Small intestine (tissue), 7 donors: ENCODE measurements at regions not wholly inside any gene's neighbourhood (a gene's known extent, or its start where the extent isn't known, plus 50 kb on each side); places are given as distances from the start of the nearest gene placed in this dataset.
A peak's percentile ranks its signal among the peaks of the same experiment; 100 is the strongest.
"Not testable (repeated sequence)": the region's sequence is repeated elsewhere in the genome, so short reads cannot be mapped to it uniquely, and the experiment has no call there.

ENCODE experiments used
- DNase-seq, 2 donors: peaks; one replicate each; pipeline versions ENCODE4 v3.0.0 to v3.0.0-alpha.2; 2013
- FAIRE-seq: peaks from 2 replicates; lab custom pipeline; 2012; peaks lifted over from hg19 to GRCh38; lab: Jason Lieb, UNC
- H3K27ac ChIP-seq, 3 donors: one replicate each; pipeline ENCODE4 v1.5.1; 2013; ENCODE audit warnings: low read length in 2 of 3, mild to moderate bottlenecking in 2 of 3, control low read depth in 1 of 3, inconsistent platforms in 1 of 3, low read depth in 1 of 3, moderate library complexity in 1 of 3
- H3K27me3 ChIP-seq, 3 donors: one replicate each; pipeline ENCODE4 v1.6.1; 2013; ENCODE audit warnings: low read length in 3 of 3, inconsistent platforms in 1 of 3; ENCODE audit not compliant: control insufficient read depth in 3 of 3, insufficient read depth in 3 of 3
- H3K36me3 ChIP-seq, 3 donors: one replicate each; pipeline ENCODE4 v1.6.1; 2013; ENCODE audit warnings: low read length in 3 of 3, inconsistent platforms in 1 of 3, low read depth in 1 of 3, mild to moderate bottlenecking in 1 of 3, moderate library complexity in 1 of 3; ENCODE audit not compliant: control insufficient read depth in 3 of 3, insufficient read depth in 2 of 3
- H3K4me1 ChIP-seq, 3 donors: one replicate each; pipeline ENCODE4 v1.6.1; 2013; ENCODE audit warnings: low read length in 2 of 3, inconsistent platforms in 1 of 3, low read depth in 1 of 3, mild to moderate bottlenecking in 1 of 3, moderate library complexity in 1 of 3; ENCODE audit not compliant: control insufficient read depth in 3 of 3, insufficient read depth in 2 of 3
- H3K4me3 ChIP-seq, 3 donors: one replicate each; pipeline ENCODE4 v1.5.1; 2013; ENCODE audit warnings: low read length in 3 of 3, control low read depth in 1 of 3, inconsistent platforms in 1 of 3, low read depth in 1 of 3, mild to moderate bottlenecking in 1 of 3, moderate library complexity in 1 of 3
- H3K9me3 ChIP-seq, 2 donors: one replicate each; pipeline ENCODE4 v1.6.1; 2013; ENCODE audit warnings: low read depth in 1 of 2, low read length in 1 of 2; ENCODE audit not compliant: control insufficient read depth in 2 of 2, insufficient read depth in 1 of 2
- WGBS, 3 donors: extraction: QIAGEN DNeasy Blood & Tissue Kit; methylation state at CpG; one replicate each; pipeline ENCODE4 v1.1.7; 2013; 5-methylcytosine and 5-hydroxymethylcytosine counted together
- donor health status: healthy with polysubstance abuse.
- donor health status: control.
- donor health status: control.
- donor health status: Bipolar disorder and iron deficiency.
- donor health status: healthy.

- H3K4me1 ChIP-seq, FAIRE-seq, H3K4me3 ChIP-seq, H3K9me3 ChIP-seq, H3K27me3 ChIP-seq, DNase-seq, H3K36me3 ChIP-seq, H3K27ac ChIP-seq: not testable (repeated sequence)
- WGBS, 3 donors = 78 to 80% (median 79%) methylated on average over 15 to 20 of the region's 20 CpGs
Observed at GRCh38 chr20:47977017-47977788, 191.9 kb upstream of the SULF2 start.

GRCh38 chr20:47974234-47974878, 189.1 kb upstream of the SULF2 start:
- Histone ChIP-seq H3K4me3 (no peak overlapping the region), H3K4me1 (no peaks in the 10 kb centered on the region), H3K27me3 (peaks cover 0 to 2% (median 0%) of the 10 kb centered on the region in 3 donors), H3K36me3 (no peaks in the 10 kb centered on the region), H3K9me3 (no peaks in the 10 kb centered on the region), H3K27ac (no peak overlapping the region)
- WGBS, 3 donors = 74 to 86% (median 78%) methylated on average over 8 of the region's 8 CpGs
- DNase-seq (no peak), FAIRE-seq (no peak)

- no peaks in the 10 kb centered on the region for H3K9me3 ChIP-seq
- no peak overlapping the region for H3K4me3 ChIP-seq
- peak in 1 of 2 donors; percentile 32 for DNase-seq
- H3K27ac ChIP-seq = peak overlapping the region in 1 of 3 donors; percentile 58
- no peak for FAIRE-seq
- H3K4me1 ChIP-seq = no peaks in the 10 kb centered on the region
- H3K27me3 ChIP-seq = peaks cover 0 to 2% (median 0%) of the 10 kb centered on the region in 3 donors
- H3K36me3 ChIP-seq = no peaks in the 10 kb centered on the region
- WGBS, 3 donors = 48 to 63% (median 56%) methylated on average over 26 of the region's 26 CpGs
Observed at GRCh38 chr20:47973519-47974233, 188.4 kb upstream of the SULF2 start.

- H3K36me3 ChIP-seq = no peaks in the 10 kb centered on the region
- H3K27me3 ChIP-seq = peaks cover 0 to 2% (median 0%) of the 10 kb centered on the region in 3 donors
- no peak for DNase-seq
- no peak overlapping the region for H3K27ac ChIP-seq
- 77 to 80% (median 79%) methylated on average over 17 of the region's 17 CpGs for WGBS, 3 donors
- H3K4me3 ChIP-seq = no peak overlapping the region
- no peaks in the 10 kb centered on the region for H3K4me1 ChIP-seq
- FAIRE-seq = no peak
- H3K9me3 ChIP-seq = no peaks in the 10 kb centered on the region
Observed at GRCh38 chr20:47972916-47973309, 187.6 kb upstream of the SULF2 start.

- H3K4me3 ChIP-seq, H3K36me3 ChIP-seq, FAIRE-seq, H3K9me3 ChIP-seq, H3K27me3 ChIP-seq, H3K4me1 ChIP-seq: not testable (repeated sequence)
- DNase-seq = peak; percentile 3 to 27
- H3K27ac ChIP-seq = peak overlapping the region in 1 of 3 donors; percentile 46
- WGBS, 3 donors = 38 to 41% (median 38%) methylated on average over 26 of the region's 26 CpGs
Observed at GRCh38 chr20:47972297-47972915, 187.1 kb upstream of the SULF2 start.

- H3K36me3 ChIP-seq = no peaks in the 10 kb centered on the region
- peaks cover 0 to 2% (median 0%) of the 10 kb centered on the region in 3 donors for H3K27me3 ChIP-seq
- no peak for DNase-seq
- FAIRE-seq = no peak
- H3K4me1 ChIP-seq = no peaks in the 10 kb centered on the region
- H3K9me3 ChIP-seq = no peaks in the 10 kb centered on the region
- no peak overlapping the region for H3K4me3 ChIP-seq
- WGBS, 3 donors = 87 to 93% (median 89%) methylated on average over 14 of the region's 14 CpGs
- no peak overlapping the region for H3K27ac ChIP-seq
Observed at GRCh38 chr20:47971058-47971791, 185.9 kb upstream of the SULF2 start.

- no peaks in the 10 kb centered on the region for H3K9me3 ChIP-seq
- H3K4me1 ChIP-seq = no peaks in the 10 kb centered on the region
- H3K4me3 ChIP-seq = no peak overlapping the region
- 62 to 74% (median 69%) methylated on average over 8 of the region's 8 CpGs for WGBS, 3 donors
- no peak overlapping the region for H3K27ac ChIP-seq
- DNase-seq (peak in 1 of 2 donors; percentile 26), FAIRE-seq (no peak)
- H3K36me3 ChIP-seq = no peaks in the 10 kb centered on the region
- H3K27me3 ChIP-seq = peaks cover 0 to 2% (median 0%) of the 10 kb centered on the region in 3 donors
Observed at GRCh38 chr20:47970282-47970903, 185.1 kb upstream of the SULF2 start.
